Testis (tissue), 2 donors: ENCODE measurements at regions not wholly inside any gene's neighbourhood (a gene's known extent, or its start where the extent isn't known, plus 50 kb on each side); places are given as distances from the start of the nearest gene placed in this dataset.

ENCODE experiments used
- POLR2A ChIP-seq: fragments of 450-650 bp; IDR thresholded peaks from one replicate; pipeline ENCODE4 v1.6.1; 2017; ENCODE audit warnings: antibody characterized with exemption, mild to moderate bottlenecking, moderate library complexity
- TF ChIP-seq, protein P1 (sequence below), 3 experiments: fragments of 450-650 bp in 2 of 3; fragments of 200-600 bp in 1 of 3; sonication (generic) in 1 of 3; IDR thresholded peaks; one replicate each; pipeline ENCODE4 v1.5.1; 2016 to 2019; ENCODE audit warnings: antibody characterized with exemption in 3 of 3, mild to moderate bottlenecking in 2 of 3, moderate library complexity in 1 of 3

DNA sequence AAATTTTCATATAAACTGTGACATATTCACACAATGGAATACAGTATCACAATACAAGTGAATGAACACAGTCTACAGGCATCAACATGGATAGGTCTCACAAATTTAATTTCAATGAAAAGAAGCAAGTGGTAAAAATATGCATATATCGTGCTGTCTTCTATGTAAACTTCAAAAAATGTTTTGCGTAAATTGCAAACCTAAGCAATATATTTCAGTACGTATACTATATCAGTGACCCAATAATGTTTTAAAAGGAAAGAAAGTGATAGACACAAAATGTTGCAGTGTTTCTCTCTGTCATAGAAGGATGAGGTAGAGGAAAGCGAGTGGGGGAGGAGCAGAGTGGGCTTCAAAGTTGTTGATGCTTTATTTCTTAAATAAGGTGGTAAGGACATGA is 468.4 kb upstream of the CNTN3 start:
- TF ChIP-seq, protein P1, sequence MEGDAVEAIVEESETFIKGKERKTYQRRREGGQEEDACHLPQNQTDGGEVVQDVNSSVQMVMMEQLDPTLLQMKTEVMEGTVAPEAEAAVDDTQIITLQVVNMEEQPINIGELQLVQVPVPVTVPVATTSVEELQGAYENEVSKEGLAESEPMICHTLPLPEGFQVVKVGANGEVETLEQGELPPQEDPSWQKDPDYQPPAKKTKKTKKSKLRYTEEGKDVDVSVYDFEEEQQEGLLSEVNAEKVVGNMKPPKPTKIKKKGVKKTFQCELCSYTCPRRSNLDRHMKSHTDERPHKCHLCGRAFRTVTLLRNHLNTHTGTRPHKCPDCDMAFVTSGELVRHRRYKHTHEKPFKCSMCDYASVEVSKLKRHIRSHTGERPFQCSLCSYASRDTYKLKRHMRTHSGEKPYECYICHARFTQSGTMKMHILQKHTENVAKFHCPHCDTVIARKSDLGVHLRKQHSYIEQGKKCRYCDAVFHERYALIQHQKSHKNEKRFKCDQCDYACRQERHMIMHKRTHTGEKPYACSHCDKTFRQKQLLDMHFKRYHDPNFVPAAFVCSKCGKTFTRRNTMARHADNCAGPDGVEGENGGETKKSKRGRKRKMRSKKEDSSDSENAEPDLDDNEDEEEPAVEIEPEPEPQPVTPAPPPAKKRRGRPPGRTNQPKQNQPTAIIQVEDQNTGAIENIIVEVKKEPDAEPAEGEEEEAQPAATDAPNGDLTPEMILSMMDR (IDR thresholded peaks at IDR 0.05), result no peak
- no peak for TF ChIP-seq POLR2A
